Mucosa of descending colon (tissue), 3 donors: ENCODE measurements at regions not wholly inside any gene's neighbourhood (a gene's known extent, or its start where the extent isn't known, plus 50 kb on each side); places are given as distances from the start of the nearest gene placed in this dataset.

ENCODE experiments used
- ATAC-seq: fragments of 200-7000 bp; cut with Tn5 transposase; one replicate; pipeline ENCODE4 v1.9.1; 2020; ENCODE audit warnings: mild to moderate bottlenecking, moderate library complexity
- DNase-seq, 3 donors: peaks; one replicate each; pipeline ENCODE4 v3.0.0-alpha.2; 2020
- H3K36me3 ChIP-seq: fragments of 200-600 bp; one replicate; pipeline ENCODE4 v1.8.0; 2021; ENCODE audit warnings: low read depth, mild to moderate bottlenecking
- H3K4me1 ChIP-seq: fragments of 200-600 bp; one replicate; pipeline ENCODE4 v1.8.0; 2021; ENCODE audit warnings: low read depth, mild to moderate bottlenecking
- H3K4me3 ChIP-seq: fragments of 200-600 bp; one replicate; pipeline ENCODE4 v1.8.0; 2021; ENCODE audit warnings: mild to moderate bottlenecking
- H3K9me3 ChIP-seq: fragments of 200-600 bp; one replicate; pipeline ENCODE4 v1.8.0; 2021; ENCODE audit warnings: mild to moderate bottlenecking
- intact Hi-C, 2 donors: fragments of 100-400 bp; cut with DNase I in 1 of 2; cut with micrococcal nuclease in 1 of 2; formaldehyde crosslinking; loops; one replicate each; pipeline versions ENCODE4 v1.11.0 to v1.11.1; 2022; cut with DNase I, micrococcal nuclease
- TF ChIP-seq, protein P1 (sequence below): fragments of 200-600 bp; IDR thresholded peaks from one replicate; pipeline ENCODE4 v1.8.0; 2022; ENCODE audit warnings: antibody characterized with exemption, mild to moderate bottlenecking
- donor health status: DM: no; HTN: no; CAD: no; lungs with moderate emphysema.
- donor health status: DM: no; HTN: no; CAD: no.
- donor health status: DM: no; HTN: yes; CAD: no.

DNA sequence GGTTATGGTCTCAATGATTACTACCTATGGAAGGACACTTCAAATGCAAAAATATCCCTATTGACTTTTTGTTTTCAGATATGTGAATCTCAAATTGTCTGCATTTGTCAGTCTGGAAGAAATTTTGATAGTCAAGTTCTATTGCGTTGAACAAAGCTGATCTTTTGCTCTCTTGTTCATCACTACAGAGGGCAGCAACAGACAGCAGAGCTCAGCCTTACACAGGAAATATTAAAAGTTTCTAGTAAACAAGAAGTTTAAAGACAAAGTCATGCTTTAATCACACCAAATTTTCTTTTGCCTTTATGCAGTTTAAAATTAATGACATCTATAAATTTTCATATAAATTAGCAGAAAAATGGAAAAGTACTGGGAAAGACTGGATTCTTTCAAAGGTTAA is 617.5 kb downstream of the NR4A2 start:
- Histone ChIP-seq H3K4me1 (no peaks in the 10 kb centered on the region), H3K9me3 (no peaks in the 10 kb centered on the region), H3K4me3 (no peak overlapping the region), H3K36me3 (no peaks in the 10 kb centered on the region)
- TF ChIP-seq, protein P1, sequence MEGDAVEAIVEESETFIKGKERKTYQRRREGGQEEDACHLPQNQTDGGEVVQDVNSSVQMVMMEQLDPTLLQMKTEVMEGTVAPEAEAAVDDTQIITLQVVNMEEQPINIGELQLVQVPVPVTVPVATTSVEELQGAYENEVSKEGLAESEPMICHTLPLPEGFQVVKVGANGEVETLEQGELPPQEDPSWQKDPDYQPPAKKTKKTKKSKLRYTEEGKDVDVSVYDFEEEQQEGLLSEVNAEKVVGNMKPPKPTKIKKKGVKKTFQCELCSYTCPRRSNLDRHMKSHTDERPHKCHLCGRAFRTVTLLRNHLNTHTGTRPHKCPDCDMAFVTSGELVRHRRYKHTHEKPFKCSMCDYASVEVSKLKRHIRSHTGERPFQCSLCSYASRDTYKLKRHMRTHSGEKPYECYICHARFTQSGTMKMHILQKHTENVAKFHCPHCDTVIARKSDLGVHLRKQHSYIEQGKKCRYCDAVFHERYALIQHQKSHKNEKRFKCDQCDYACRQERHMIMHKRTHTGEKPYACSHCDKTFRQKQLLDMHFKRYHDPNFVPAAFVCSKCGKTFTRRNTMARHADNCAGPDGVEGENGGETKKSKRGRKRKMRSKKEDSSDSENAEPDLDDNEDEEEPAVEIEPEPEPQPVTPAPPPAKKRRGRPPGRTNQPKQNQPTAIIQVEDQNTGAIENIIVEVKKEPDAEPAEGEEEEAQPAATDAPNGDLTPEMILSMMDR = no peak
- DNase-seq (no peak), ATAC-seq (no peak)
- intact Hi-C loops = no loop called here

DNA sequence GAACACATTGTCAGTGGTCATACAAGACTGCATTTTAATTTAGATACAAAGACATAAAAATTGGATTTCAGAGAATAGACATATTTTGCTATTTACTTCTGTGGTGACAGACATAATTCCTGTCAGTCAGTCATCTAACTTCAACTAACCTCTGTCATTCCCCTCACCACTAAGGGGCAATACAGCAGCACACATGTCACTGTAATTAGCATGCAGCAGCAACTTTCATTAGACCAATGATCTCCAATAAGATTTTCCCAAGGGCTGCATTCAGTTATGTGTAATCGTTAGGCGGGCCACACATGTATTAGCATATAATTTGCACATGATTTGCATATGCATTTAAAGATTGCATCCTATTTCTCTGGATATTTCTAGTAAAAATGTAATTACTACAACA is 624.5 kb downstream of the NR4A2 start:
- Histone ChIP-seq H3K4me1 (no peaks in the 10 kb centered on the region), H3K36me3 (no peaks in the 10 kb centered on the region), H3K9me3 (no peaks in the 10 kb centered on the region), H3K4me3 (no peak overlapping the region)
- ATAC-seq = no peak
- DNase-seq = no peak
- intact Hi-C loops = no loop called here
- TF ChIP-seq, protein P1 = no peak

DNA sequence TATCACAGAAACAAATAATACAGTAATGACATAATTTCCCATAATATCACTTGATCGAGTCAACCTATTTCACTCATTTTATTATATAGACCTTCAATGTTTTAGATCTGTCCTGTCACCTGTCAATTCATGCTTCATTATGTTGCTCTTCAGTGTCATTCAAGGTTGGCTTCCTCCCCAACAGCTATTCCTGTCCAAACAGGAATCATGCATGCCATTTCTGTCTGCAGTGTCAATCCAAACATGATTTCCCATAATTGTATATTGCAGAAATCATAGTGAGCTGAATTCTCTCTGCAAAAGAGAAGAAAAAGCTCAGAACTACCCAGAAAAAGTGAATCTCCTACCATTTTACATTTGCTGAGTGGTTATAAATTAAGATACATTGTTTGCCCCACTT is 628.6 kb downstream of the NR4A2 start:
- TF ChIP-seq, protein P1 = no peak
- intact Hi-C loops = no loop called here
- Histone ChIP-seq H3K36me3 (no peaks in the 10 kb centered on the region), H3K9me3 (no peaks in the 10 kb centered on the region), H3K4me1 (no peaks in the 10 kb centered on the region), H3K4me3 (no peak overlapping the region)
- ATAC-seq = no peak
- no peak for DNase-seq

DNA sequence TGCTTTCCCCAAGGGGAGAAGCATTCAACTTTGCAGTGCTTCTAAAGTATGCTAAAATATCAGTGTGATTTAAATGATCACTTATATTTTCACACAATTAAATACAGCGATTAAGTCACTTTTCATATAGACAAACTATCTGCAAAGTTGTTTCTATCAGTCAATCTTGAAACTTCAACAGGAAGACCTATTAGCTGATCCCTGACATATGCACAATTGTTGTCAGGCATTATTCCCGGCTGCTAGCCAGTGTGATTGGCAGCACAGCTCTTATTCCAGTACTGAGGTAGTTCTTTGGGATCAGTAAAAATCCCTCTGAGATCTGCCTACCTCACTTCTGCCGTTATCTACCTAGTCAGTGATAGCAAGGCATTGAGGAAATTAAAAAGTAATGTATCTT is 629.5 kb downstream of the NR4A2 start:
- ATAC-seq (no peak), DNase-seq (no peak)
- TF ChIP-seq, protein P1 = no peak
- no peaks in the 10 kb centered on the region for H3K4me1 ChIP-seq
- H3K4me3 ChIP-seq = no peak overlapping the region
- H3K9me3 ChIP-seq = no peaks in the 10 kb centered on the region
- intact Hi-C loops = no loop called here
- H3K36me3 ChIP-seq = no peaks in the 10 kb centered on the region

DNA sequence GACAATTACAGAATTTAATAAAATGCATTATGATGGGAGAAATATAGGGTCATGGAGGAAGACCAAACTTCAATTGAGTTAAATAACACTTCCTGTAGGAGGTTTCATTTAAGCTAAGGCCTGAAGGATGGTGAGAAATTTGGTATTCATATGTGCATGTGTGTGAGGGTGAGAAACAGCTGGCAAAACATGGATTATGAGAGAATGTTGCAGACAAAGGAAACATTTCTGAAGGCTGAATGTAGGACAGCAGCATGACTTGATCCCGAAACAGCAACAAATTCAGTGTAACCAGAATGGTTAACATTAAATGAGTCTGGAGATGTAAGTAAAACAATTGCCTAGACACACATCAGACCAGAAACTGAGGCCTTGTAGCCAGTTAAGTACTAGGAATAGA is 630.8 kb downstream of the NR4A2 start:
- DNase-seq (no peak), ATAC-seq (no peak)
- Histone ChIP-seq H3K9me3 (no peaks in the 10 kb centered on the region), H3K4me1 (no peaks in the 10 kb centered on the region), H3K36me3 (no peaks in the 10 kb centered on the region), H3K4me3 (no peak overlapping the region)
- intact Hi-C loops = no loop called here
- TF ChIP-seq, protein P1 = no peak

DNA sequence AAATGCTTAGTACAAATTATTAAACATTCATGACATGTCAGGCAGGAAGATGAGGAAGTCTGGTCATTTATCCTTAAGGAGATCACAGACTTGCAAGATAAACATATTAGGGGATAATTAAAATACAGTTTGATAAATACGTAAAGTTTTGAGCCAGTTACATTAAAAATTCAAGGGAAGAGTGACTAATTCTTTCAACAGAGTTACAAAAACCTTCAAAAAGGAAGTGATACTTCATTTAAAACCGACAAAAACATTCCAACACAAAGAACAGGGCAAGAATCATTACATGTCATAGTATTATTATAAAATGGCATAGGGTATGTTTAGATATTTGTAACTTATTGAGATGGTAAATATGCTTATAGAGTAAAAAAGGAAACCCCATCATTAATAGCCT is 636.0 kb downstream of the NR4A2 start:
- no peaks in the 10 kb centered on the region for H3K4me1 ChIP-seq
- H3K36me3 ChIP-seq = no peaks in the 10 kb centered on the region
- intact Hi-C loops = no loop called here
- no peaks in the 10 kb centered on the region for H3K9me3 ChIP-seq
- no peak overlapping the region for H3K4me3 ChIP-seq
- TF ChIP-seq, protein P1 = no peak
- no peak for DNase-seq
- ATAC-seq = no peak
